Neural cell (in vitro differentiated cells): ENCODE measurements at regions not wholly inside any gene's neighbourhood (a gene's known extent, or its start where the extent isn't known, plus 50 kb on each side); places are given as distances from the start of the nearest gene placed in this dataset.

Source experiments
- H2AFZ ChIP-seq: fragments of 200-600, 300-800 bp; sonication (generic), shearing (Covaris generic); 2 replicates; pipeline ENCODE4 v1.6.0; 2014; ENCODE audit warnings: low read depth, mild to moderate bottlenecking, antibody characterized with exemption, low read length, moderate library complexity
- H3F3A ChIP-seq: fragments of 200-600 bp; shearing (Covaris generic); 2 replicates; pipeline ENCODE4 v1.6.1; 2016; ENCODE audit warnings: mild to moderate bottlenecking, moderate library complexity, mixed read lengths, antibody characterized with exemption, low read length; ENCODE audit not compliant: insufficient read depth, poor library complexity, severe bottlenecking
- H3K27ac ChIP-seq: fragments of 200-600, 300-800 bp; sonication (generic), shearing (Covaris generic); 2 replicates; pipeline ENCODE4 v1.5.1; 2014; ENCODE audit warnings: mild to moderate bottlenecking, low read length, moderate library complexity
- H3K27me3 ChIP-seq: fragments of 300-800, 200-600 bp; sonication (generic), shearing (Covaris generic); 2 replicates; pipeline ENCODE4 v1.6.0; 2014; ENCODE audit warnings: mild to moderate bottlenecking, low read depth, low read length, moderate library complexity; ENCODE audit not compliant: insufficient read depth
- H3K36me3 ChIP-seq: fragments of 300-800, 200-600 bp; sonication (generic), shearing (Covaris generic); 2 replicates; pipeline ENCODE4 v1.5.1; 2014; ENCODE audit warnings: mild to moderate bottlenecking, antibody characterized with exemption, low read length, moderate library complexity; ENCODE audit not compliant: insufficient read depth
- H3K4me2 ChIP-seq: fragments of 300-800, 200-600 bp; sonication (generic), shearing (Covaris generic); 2 replicates; pipeline ENCODE4 v1.6.0; 2014; ENCODE audit warnings: mild to moderate bottlenecking, low read length
- H3K4me3 ChIP-seq: fragments of 300-800, 200-600 bp; sonication (generic), shearing (Covaris generic); 2 replicates; pipeline ENCODE4 v1.5.1; 2014; ENCODE audit warnings: mild to moderate bottlenecking, low read length, moderate library complexity
- H3K79me2 ChIP-seq: fragments of 200-600 bp; shearing (Covaris generic); replicated peaks from 2 replicates; pipeline ENCODE4 v1.6.0; 2014; ENCODE audit warnings: mild to moderate bottlenecking, low read length, moderate library complexity; ENCODE audit not compliant: insufficient read depth
- H3K9ac ChIP-seq: fragments of 300-800, 200-600 bp; sonication (generic), shearing (Covaris generic); 2 replicates; pipeline ENCODE4 v1.6.1; 2016; ENCODE audit warnings: mild to moderate bottlenecking, low read length, mixed read lengths
- H3K9me2 ChIP-seq: fragments of 200-600 bp; shearing (Covaris generic); 2 replicates; pipeline ENCODE4 v1.6.1; 2016; ENCODE audit warnings: mild to moderate bottlenecking, low read length, mixed read lengths; ENCODE audit not compliant: insufficient read depth
- H3K9me3 ChIP-seq: fragments of 200-600, 300-800 bp; sonication (generic), shearing (Covaris generic); 2 replicates; pipeline ENCODE4 v1.6.1; 2016; ENCODE audit warnings: mild to moderate bottlenecking, mixed run types, low read length, moderate library complexity, mixed read lengths
- H4K20me1 ChIP-seq: fragments of 200-600 bp; shearing (Covaris generic); 2 replicates; pipeline ENCODE4 v1.6.1; 2016; ENCODE audit warnings: mild to moderate bottlenecking, mixed run types; ENCODE audit not compliant: insufficient read depth
- EP300 ChIP-seq: fragments of 450-650 bp; conservative IDR thresholded peaks from 2 replicates; pipeline ENCODE4 v1.6.1; 2014; ENCODE audit warnings: antibody characterized with exemption, mild to moderate bottlenecking, moderate library complexity; ENCODE audit not compliant: poor library complexity, severe bottlenecking
- EZH2 ChIP-seq: fragments of 200-600, 300-800 bp; shearing (Covaris generic), sonication (generic); IDR thresholded peaks from 2 replicates; pipeline ENCODE4 v1.6.1; 2014; ENCODE audit warnings: antibody characterized with exemption, low read length, borderline replicate concordance, mild to moderate bottlenecking; ENCODE audit not compliant: insufficient read depth, poor library complexity, severe bottlenecking
- MXI1 ChIP-seq: fragments of 450-650 bp; conservative IDR thresholded peaks from 2 replicates; pipeline ENCODE4 v1.6.1; 2014; ENCODE audit warnings: antibody characterized with exemption, mild to moderate bottlenecking; ENCODE audit not compliant: poor library complexity, severe bottlenecking
- POLR2AphosphoS5 ChIP-seq: IDR thresholded peaks from 2 replicates; pipeline ENCODE4 v1.6.1; 2012
- RAD21 ChIP-seq: fragments of 450-650 bp; conservative IDR thresholded peaks from 2 replicates; pipeline ENCODE4 v1.6.1; 2014; ENCODE audit warnings: antibody characterized with exemption, mild to moderate bottlenecking, moderate library complexity
- SMC3 ChIP-seq: fragments of 450-650 bp; conservative IDR thresholded peaks from 2 replicates; pipeline ENCODE4 v1.6.1; 2014; ENCODE audit warnings: antibody characterized with exemption, mild to moderate bottlenecking, moderate library complexity; ENCODE audit not compliant: poor library complexity
- TAF1 ChIP-seq: IDR thresholded peaks from 2 replicates; pipeline ENCODE4 v1.6.1; 2012; ENCODE audit warnings: low read depth
- TF ChIP-seq, protein P1 (sequence below): IDR thresholded peaks from 2 replicates; pipeline ENCODE4 v1.6.1; 2012; ENCODE audit warnings: borderline replicate concordance
- TF ChIP-seq, protein P2 (sequence below): fragments of 450-650 bp; IDR thresholded peaks from 2 replicates; pipeline ENCODE4 v1.5.1; 2014; ENCODE audit warnings: antibody characterized with exemption, mild to moderate bottlenecking, moderate library complexity; ENCODE audit not compliant: poor library complexity, severe bottlenecking

DNA sequence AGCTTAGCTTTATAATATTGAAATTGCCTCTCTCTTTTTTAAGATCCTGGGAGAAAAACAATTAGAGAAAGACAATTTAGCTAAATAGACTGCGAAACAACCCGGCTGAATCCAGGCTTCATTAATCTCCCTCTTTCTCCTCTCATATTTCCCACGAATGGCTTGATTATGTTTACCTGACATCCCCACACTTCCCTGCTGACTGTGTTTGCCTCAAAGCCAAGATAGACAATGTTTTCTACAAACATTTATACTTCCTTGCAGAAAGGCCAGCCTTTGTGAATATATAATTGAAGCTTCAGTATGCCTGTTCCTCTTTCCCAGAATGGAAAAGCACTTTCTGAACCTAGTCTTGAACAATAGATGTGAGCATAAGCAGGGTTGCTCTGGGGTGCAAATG, 566.8 kb downstream of the PDHA2 start:
- Histone ChIP-seq H3K9ac (no peak overlapping the region), H3K4me3 (no peak overlapping the region), H3K79me2 (no peaks in the 10 kb centered on the region), H4K20me1 (no peaks in the 10 kb centered on the region), H3K4me2 (no peak overlapping the region), H3K36me3 (no peaks in the 10 kb centered on the region), H3K27me3 (no peaks in the 10 kb centered on the region), H3K27ac (no peak overlapping the region), H3K9me3 (no peaks in the 10 kb centered on the region), H3K9me2 (no peaks in the 10 kb centered on the region), H3F3A (no peaks in the 10 kb centered on the region), H2AFZ (no peak overlapping the region)
- TF ChIP-seq, protein P1, sequence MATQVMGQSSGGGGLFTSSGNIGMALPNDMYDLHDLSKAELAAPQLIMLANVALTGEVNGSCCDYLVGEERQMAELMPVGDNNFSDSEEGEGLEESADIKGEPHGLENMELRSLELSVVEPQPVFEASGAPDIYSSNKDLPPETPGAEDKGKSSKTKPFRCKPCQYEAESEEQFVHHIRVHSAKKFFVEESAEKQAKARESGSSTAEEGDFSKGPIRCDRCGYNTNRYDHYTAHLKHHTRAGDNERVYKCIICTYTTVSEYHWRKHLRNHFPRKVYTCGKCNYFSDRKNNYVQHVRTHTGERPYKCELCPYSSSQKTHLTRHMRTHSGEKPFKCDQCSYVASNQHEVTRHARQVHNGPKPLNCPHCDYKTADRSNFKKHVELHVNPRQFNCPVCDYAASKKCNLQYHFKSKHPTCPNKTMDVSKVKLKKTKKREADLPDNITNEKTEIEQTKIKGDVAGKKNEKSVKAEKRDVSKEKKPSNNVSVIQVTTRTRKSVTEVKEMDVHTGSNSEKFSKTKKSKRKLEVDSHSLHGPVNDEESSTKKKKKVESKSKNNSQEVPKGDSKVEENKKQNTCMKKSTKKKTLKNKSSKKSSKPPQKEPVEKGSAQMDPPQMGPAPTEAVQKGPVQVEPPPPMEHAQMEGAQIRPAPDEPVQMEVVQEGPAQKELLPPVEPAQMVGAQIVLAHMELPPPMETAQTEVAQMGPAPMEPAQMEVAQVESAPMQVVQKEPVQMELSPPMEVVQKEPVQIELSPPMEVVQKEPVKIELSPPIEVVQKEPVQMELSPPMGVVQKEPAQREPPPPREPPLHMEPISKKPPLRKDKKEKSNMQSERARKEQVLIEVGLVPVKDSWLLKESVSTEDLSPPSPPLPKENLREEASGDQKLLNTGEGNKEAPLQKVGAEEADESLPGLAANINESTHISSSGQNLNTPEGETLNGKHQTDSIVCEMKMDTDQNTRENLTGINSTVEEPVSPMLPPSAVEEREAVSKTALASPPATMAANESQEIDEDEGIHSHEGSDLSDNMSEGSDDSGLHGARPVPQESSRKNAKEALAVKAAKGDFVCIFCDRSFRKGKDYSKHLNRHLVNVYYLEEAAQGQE, result no peak

DNA sequence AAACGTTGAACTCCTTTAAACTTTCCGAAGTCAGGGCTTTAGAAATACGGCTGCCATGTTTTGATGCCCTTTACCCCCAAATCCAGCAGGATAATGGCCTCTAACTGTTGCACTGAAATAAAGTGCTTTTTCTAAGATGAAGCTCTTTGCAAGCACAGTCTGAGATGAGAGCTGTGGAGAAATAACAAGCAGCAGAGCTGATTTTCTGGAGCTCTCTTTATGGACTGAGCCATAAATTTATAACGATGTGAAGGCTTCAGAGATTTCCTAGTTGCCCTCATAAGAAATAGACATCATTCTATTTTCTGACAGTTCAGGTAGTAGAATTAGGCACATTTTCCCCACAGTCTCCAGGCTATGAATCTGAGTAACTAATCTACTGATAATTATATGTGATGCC, 567.3 kb downstream of the PDHA2 start:
- Histone ChIP-seq H3K4me2 (no peak overlapping the region), H3K27me3 (no peaks in the 10 kb centered on the region), H3K79me2 (no peaks in the 10 kb centered on the region), H3F3A (no peaks in the 10 kb centered on the region), H2AFZ (no peak overlapping the region), H3K27ac (no peak overlapping the region), H3K9ac (no peak overlapping the region), H3K9me3 (no peaks in the 10 kb centered on the region), H3K4me3 (no peak overlapping the region), H4K20me1 (no peaks in the 10 kb centered on the region), H3K36me3 (no peaks in the 10 kb centered on the region), H3K9me2 (no peaks in the 10 kb centered on the region)
- TF ChIP-seq, protein P1, result no peak
- no peak for TF ChIP-seq SMC3
- TF ChIP-seq, protein P2, sequence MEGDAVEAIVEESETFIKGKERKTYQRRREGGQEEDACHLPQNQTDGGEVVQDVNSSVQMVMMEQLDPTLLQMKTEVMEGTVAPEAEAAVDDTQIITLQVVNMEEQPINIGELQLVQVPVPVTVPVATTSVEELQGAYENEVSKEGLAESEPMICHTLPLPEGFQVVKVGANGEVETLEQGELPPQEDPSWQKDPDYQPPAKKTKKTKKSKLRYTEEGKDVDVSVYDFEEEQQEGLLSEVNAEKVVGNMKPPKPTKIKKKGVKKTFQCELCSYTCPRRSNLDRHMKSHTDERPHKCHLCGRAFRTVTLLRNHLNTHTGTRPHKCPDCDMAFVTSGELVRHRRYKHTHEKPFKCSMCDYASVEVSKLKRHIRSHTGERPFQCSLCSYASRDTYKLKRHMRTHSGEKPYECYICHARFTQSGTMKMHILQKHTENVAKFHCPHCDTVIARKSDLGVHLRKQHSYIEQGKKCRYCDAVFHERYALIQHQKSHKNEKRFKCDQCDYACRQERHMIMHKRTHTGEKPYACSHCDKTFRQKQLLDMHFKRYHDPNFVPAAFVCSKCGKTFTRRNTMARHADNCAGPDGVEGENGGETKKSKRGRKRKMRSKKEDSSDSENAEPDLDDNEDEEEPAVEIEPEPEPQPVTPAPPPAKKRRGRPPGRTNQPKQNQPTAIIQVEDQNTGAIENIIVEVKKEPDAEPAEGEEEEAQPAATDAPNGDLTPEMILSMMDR, result no peak
- TF ChIP-seq EZH2, result no peak
- TF ChIP-seq TAF1, result no peak
- TF ChIP-seq MXI1, result no peak
- TF ChIP-seq RAD21, result no peak
- no peak for TF ChIP-seq POLR2AphosphoS5
- no peak for TF ChIP-seq EP300
